Right lobe of liver (tissue), 6 donors: ENCODE measurements at regions not wholly inside any gene's neighbourhood (a gene's known extent, or its start where the extent isn't known, plus 50 kb on each side); places are given as distances from the start of the nearest gene placed in this dataset.

Source experiments
- ATAC-seq, 4 donors: fragments of 200-7000 bp; cut with Tn5 transposase; one replicate each; pipeline ENCODE4 v1.9.1; 2020; ENCODE audit warnings: mild to moderate bottlenecking in 4 of 4, moderate library complexity in 4 of 4
- DNase-seq, 3 donors: peaks; one replicate each; pipeline ENCODE4 v3.0.0-alpha.2; 2020
- H3K27ac ChIP-seq, 3 donors: fragments of 200-600 bp; one replicate each; pipeline ENCODE4 v1.8.0; 2022
- H3K27me3 ChIP-seq, 2 donors: fragments of 200-600 bp; one replicate each; pipeline ENCODE4 v1.8.0; 2022
- H3K36me3 ChIP-seq, 4 donors: fragments of 200-600 bp; sonication (generic) in 1 of 4; one replicate each; pipeline versions ENCODE4 v1.5.1 to v1.8.0; 2017 to 2022; ENCODE audit warnings: control low read depth in 1 of 4
- H3K4me1 ChIP-seq, 4 donors: fragments of 200-600 bp; sonication (generic) in 1 of 4; one replicate each; pipeline versions ENCODE4 v1.5.1 to v1.8.0; 2017 to 2022; ENCODE audit warnings: control low read depth in 1 of 4
- H3K4me3 ChIP-seq, 3 donors: fragments of 200-600 bp; one replicate each; pipeline ENCODE4 v1.8.0; 2022
- H3K9me3 ChIP-seq, 4 donors: fragments of 200-600 bp; sonication (generic) in 1 of 4; one replicate each; pipeline versions ENCODE4 v1.5.1 to v1.8.0; 2017 to 2022; ENCODE audit warnings: control low read depth in 1 of 4
- CTCF ChIP-seq, 4 donors: fragments of 200-600 bp in 3 of 4; fragments of 450-650 bp in 1 of 4; IDR thresholded peaks; one replicate each; pipeline versions ENCODE4 v1.5.1 to v1.8.0; 2016 to 2022; ENCODE audit warnings: antibody characterized with exemption in 4 of 4, mild to moderate bottlenecking in 2 of 4
- POLR2A ChIP-seq: fragments of 450-650 bp; IDR thresholded peaks from one replicate; pipeline ENCODE4 v1.6.1; 2017; ENCODE audit warnings: antibody characterized with exemption, mild to moderate bottlenecking
- WGBS: methylation state at CpG from one replicate; pipeline ENCODE4 v1.1.6; 2018; ENCODE audit warnings: low coverage, low lambda C conversion rate; ENCODE audit not compliant: insufficient coverage; ENCODE audit errors: missing lambda C conversion rate; 5-methylcytosine and 5-hydroxymethylcytosine counted together
- intact Hi-C, 2 donors: fragments of 100-400 bp; cut with DNase I; formaldehyde crosslinking; loops; one replicate each; pipeline versions ENCODE4 v1.11.2 to v1.14.1; 2022
- donor health status: DM: no; HTN: yes; CAD: no.
- donor health status: DM: no; HTN: no; CAD: no.
- donor health status: DM: no; HTN: no; CAD: no.
- donor health status: DM: no; HTN: yes; CAD: no.
- donor health status: DM: no; HTN: yes; CAD: no.

- intact Hi-C loops: no loop called here
- no peak overlapping the region for H3K4me3 ChIP-seq
Measured at GRCh38 chr18:55850904-55851303, 262.9 kb upstream of the TCF4 start.

GRCh38 chr18:55849391-55849790, 261.4 kb upstream of the TCF4 start:
- 29% methylated on average over 1 of the region's 1 CpG for WGBS
- no peak for ATAC-seq
- Histone ChIP-seq H3K27ac (no peak overlapping the region), H3K27me3 (no peaks in the 10 kb centered on the region), H3K4me1 (no peaks in the 10 kb centered on the region), H3K36me3 (no peaks in the 10 kb centered on the region), H3K4me3 (no peak overlapping the region), H3K9me3 (no peaks in the 10 kb centered on the region)
- DNase-seq: no peak
- TF ChIP-seq POLR2A: no peak
- TF ChIP-seq CTCF (IDR thresholded peaks at IDR 0.05): no peak
- intact Hi-C loops: no loop called here

More at GRCh38 chr18:55850904-55851303, 262.9 kb upstream of the TCF4 start:
- Histone ChIP-seq H3K9me3 (no peaks in the 10 kb centered on the region), H3K4me1 (no peaks in the 10 kb centered on the region), H3K36me3 (no peaks in the 10 kb centered on the region), H3K27ac (no peak overlapping the region), H3K27me3 (no peaks in the 10 kb centered on the region)
- 80% methylated on average over 3 of the region's 8 CpGs for WGBS
- DNase-seq (no peak), ATAC-seq (no peak)
- TF ChIP-seq CTCF (IDR thresholded peaks at IDR 0.05) (no peak), POLR2A (no peak)

- no peaks in the 10 kb centered on the region for H3K27me3 ChIP-seq
- intact Hi-C loops: no loop called here
- H3K36me3 ChIP-seq: no peaks in the 10 kb centered on the region
- no peaks in the 10 kb centered on the region for H3K9me3 ChIP-seq
- DNase-seq (no peak), ATAC-seq (no peak)
- H3K27ac ChIP-seq: no peak overlapping the region
- H3K4me3 ChIP-seq: no peak overlapping the region
- no peaks in the 10 kb centered on the region for H3K4me1 ChIP-seq
- no peak for TF ChIP-seq POLR2A
- TF ChIP-seq CTCF (IDR thresholded peaks at IDR 0.05): no peak
- WGBS: 72% methylated on average over 3 of the region's 3 CpGs
Measured at GRCh38 chr18:55847960-55848359, 260.0 kb upstream of the TCF4 start.

GRCh38 chr18:55845221-55845620, 257.2 kb upstream of the TCF4 start:
- Histone ChIP-seq H3K4me1 (no peaks in the 10 kb centered on the region), H3K36me3 (no peaks in the 10 kb centered on the region), H3K27ac (no peak overlapping the region), H3K9me3 (no peaks in the 10 kb centered on the region), H3K27me3 (no peaks in the 10 kb centered on the region), H3K4me3 (no peak overlapping the region)
- TF ChIP-seq POLR2A (no peak), CTCF (IDR thresholded peaks at IDR 0.05) (no peak)
- 65% methylated on average over 4 of the region's 4 CpGs for WGBS
- no peak for ATAC-seq
- intact Hi-C loops: no loop called here
- DNase-seq: no peak

- intact Hi-C loops: no loop called here
- Histone ChIP-seq H3K27ac (no peak overlapping the region), H3K9me3 (no peaks in the 10 kb centered on the region), H3K4me1 (no peaks in the 10 kb centered on the region), H3K27me3 (no peaks in the 10 kb centered on the region), H3K4me3 (no peak overlapping the region), H3K36me3 (no peaks in the 10 kb centered on the region)
- ATAC-seq: no peak
- TF ChIP-seq POLR2A (no peak), CTCF (IDR thresholded peaks at IDR 0.05) (no peak)
- WGBS: 50% methylated on average over 4 of the region's 4 CpGs
- no peak for DNase-seq
Measured at GRCh38 chr18:55844382-55844781, 256.4 kb upstream of the TCF4 start.
